ENCODE measurements at regions not wholly inside any gene's neighbourhood (a gene's known extent, or its start where the extent isn't known, plus 50 kb on each side); places are given as distances from the start of the nearest gene placed in this dataset.

GRCh38 chr10:118955951-118956801 lies 73.3 kb upstream of the NANOS1 start:
- Mint-ChIP-seq H3K4me3 (no peak overlapping the region), H3K27me3 (ENCODE audit: low read depth) (peaks cover 9% of the 10 kb centered on the region), H3K4me1 (peaks cover 49% of the 10 kb centered on the region), H3K36me3 (ENCODE audit: low read depth) (no peaks in the 10 kb centered on the region), H3K9me3 (no peaks in the 10 kb centered on the region), H3K27ac (no peak overlapping the region)
- TF ChIP-seq, protein P1, sequence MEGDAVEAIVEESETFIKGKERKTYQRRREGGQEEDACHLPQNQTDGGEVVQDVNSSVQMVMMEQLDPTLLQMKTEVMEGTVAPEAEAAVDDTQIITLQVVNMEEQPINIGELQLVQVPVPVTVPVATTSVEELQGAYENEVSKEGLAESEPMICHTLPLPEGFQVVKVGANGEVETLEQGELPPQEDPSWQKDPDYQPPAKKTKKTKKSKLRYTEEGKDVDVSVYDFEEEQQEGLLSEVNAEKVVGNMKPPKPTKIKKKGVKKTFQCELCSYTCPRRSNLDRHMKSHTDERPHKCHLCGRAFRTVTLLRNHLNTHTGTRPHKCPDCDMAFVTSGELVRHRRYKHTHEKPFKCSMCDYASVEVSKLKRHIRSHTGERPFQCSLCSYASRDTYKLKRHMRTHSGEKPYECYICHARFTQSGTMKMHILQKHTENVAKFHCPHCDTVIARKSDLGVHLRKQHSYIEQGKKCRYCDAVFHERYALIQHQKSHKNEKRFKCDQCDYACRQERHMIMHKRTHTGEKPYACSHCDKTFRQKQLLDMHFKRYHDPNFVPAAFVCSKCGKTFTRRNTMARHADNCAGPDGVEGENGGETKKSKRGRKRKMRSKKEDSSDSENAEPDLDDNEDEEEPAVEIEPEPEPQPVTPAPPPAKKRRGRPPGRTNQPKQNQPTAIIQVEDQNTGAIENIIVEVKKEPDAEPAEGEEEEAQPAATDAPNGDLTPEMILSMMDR (IDR thresholded peaks at IDR 0.05; ENCODE audit: unreplicated experiment in 3 of 3), result no peak

GRCh38 chr10:118956802-118957442 lies 72.6 kb upstream of the NANOS1 start:
- Mint-ChIP-seq H3K27ac (peak overlapping the region in 1 of 3 experiments; percentile 27), H3K36me3 (ENCODE audit: low read depth) (no peaks in the 10 kb centered on the region)

DNA sequence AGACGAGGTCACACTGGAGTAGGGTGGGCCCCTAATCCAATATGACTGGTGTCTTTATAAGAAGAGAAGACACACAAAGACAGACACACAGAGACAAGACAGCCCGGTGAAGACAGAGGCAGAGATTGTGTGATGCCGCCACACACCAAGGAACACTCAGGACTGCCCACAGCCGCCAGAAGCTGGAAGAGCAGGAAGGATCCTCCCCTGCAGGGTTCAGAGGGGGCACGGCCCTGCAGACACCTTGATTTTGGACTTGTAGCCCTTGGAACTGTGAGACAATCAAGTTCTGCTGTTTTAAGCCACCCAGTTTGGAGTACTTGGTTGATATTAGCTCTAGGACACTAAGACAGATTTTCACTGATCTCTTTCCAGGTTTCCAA lies 72.1 kb upstream of the NANOS1 start:
- H3K27me3 Mint-ChIP-seq (ENCODE audit: low read depth), result peaks cover 11% of the 10 kb centered on the region
- no peaks in the 10 kb centered on the region for H3K36me3 Mint-ChIP-seq (ENCODE audit: low read depth)
- H3K9me3 Mint-ChIP-seq, result no peaks in the 10 kb centered on the region
- TF ChIP-seq, protein P1 (IDR thresholded peaks at IDR 0.05; ENCODE audit: unreplicated experiment in 3 of 3), result no peak
- H3K4me3 Mint-ChIP-seq, result no peak overlapping the region
- H3K4me1 Mint-ChIP-seq, result peaks cover 51% of the 10 kb centered on the region
- peak overlapping the region in 1 of 3 experiments; percentile 27 for H3K27ac Mint-ChIP-seq

More at GRCh38 chr10:118956802-118957442, 72.6 kb upstream of the NANOS1 start:
- TF ChIP-seq, protein P1 (IDR thresholded peaks at IDR 0.05; ENCODE audit: unreplicated experiment in 3 of 3), result no peak
- Mint-ChIP-seq H3K4me3 (no peak overlapping the region), H3K4me1 (peaks cover 51% of the 10 kb centered on the region), H3K9me3 (no peaks in the 10 kb centered on the region), H3K27me3 (ENCODE audit: low read depth) (peaks cover 11% of the 10 kb centered on the region)

GRCh38 chr10:118957966-118958365 lies 71.5 kb upstream of the NANOS1 start:
- TF ChIP-seq, protein P1 (IDR thresholded peaks at IDR 0.05; ENCODE audit: unreplicated experiment in 3 of 3), result no peak
- H3K27ac Mint-ChIP-seq, result no peak overlapping the region
- no peaks in the 10 kb centered on the region for H3K36me3 Mint-ChIP-seq (ENCODE audit: low read depth)
- H3K4me3 Mint-ChIP-seq, result no peak overlapping the region
- H3K9me3 Mint-ChIP-seq, result no peaks in the 10 kb centered on the region
- H3K4me1 Mint-ChIP-seq, result peaks cover 53% of the 10 kb centered on the region
- H3K27me3 Mint-ChIP-seq (ENCODE audit: low read depth), result peaks cover 11% of the 10 kb centered on the region

DNA sequence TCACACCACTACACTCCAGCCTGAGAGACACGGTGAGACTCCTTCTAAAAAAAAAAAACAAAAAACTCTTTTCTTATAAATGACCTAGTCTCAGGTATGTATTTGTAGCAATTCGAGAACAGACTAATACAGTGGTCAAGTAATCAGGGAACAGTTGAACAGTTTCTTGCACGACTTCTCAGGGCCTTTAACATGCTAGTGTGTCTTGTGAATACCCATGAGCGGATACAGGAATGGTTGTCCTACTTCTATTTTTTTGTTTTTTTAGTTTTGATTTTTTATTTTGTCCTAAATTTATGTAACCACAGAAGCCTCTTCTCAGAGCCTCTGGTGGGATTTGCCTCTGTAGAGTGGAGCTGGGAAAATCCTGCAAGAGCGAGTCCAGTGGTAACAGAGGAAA lies 71.0 kb upstream of the NANOS1 start:
- Mint-ChIP-seq H3K4me1 (peaks cover 48% of the 10 kb centered on the region), H3K27ac (no peak overlapping the region), H3K36me3 (ENCODE audit: low read depth) (no peaks in the 10 kb centered on the region), H3K4me3 (no peak overlapping the region), H3K27me3 (ENCODE audit: low read depth) (peaks cover 11% of the 10 kb centered on the region), H3K9me3 (no peaks in the 10 kb centered on the region)
- TF ChIP-seq, protein P1 (IDR thresholded peaks at IDR 0.05; ENCODE audit: unreplicated experiment in 3 of 3), result no peak
